Renal pelvis (tissue), 1 donor: ENCODE measurements at regions not wholly inside any gene's neighbourhood (a gene's known extent, or its start where the extent isn't known, plus 50 kb on each side); places are given as distances from the start of the nearest gene placed in this dataset.

ENCODE experiments used
- DNase-seq: peaks from one replicate; pipeline ENCODE4 v3.0.0-alpha.2; 2013

DNA sequence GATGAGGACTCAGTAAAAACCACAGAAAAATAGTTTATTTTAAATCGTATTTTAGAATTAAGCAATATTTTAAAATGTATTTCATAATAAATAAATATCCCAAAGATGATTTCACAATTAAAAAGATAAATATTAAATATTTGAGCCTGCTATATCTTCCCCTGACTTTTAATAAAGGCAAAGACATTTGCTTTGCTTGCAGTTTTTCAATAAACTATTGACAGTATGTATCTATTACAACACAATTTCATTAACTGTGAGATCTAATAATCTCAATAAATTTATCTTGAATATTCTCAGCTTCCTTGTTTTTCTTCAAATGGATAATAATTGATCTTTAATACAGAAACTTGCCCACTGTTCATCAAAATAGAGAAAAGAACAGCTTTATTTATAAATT, 186.2 kb upstream of the TARS1 start:
- DNase-seq: no peak

DNA sequence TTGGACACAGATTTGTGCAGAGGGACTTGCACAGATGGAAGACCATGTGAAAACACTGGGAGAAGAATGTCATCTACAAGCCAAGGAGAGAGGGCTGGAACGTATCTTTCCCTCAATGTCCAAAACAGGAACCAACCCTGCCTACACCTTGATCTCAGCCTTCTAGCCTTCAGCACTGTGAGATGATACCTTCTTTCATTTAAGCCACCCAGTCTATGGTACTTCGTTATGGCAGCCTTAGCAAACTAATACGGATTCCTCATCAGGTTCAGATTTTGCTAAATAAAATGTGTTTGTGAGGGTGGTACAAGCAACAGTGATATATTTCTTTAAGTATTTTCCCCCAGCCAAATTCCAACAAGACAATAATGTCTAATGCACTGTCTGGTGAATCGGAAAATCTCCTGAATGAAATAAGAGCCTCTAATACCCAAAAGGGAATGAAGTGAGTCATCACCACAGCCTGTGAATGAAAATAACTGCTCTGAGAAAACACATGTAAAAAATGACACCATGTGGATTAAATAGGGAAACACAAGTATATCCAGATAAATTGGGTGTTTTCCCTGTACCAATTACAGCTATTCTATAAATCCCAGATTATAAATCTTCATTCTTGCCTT, 182.8 kb upstream of the TARS1 start:
- no peak for DNase-seq

DNA sequence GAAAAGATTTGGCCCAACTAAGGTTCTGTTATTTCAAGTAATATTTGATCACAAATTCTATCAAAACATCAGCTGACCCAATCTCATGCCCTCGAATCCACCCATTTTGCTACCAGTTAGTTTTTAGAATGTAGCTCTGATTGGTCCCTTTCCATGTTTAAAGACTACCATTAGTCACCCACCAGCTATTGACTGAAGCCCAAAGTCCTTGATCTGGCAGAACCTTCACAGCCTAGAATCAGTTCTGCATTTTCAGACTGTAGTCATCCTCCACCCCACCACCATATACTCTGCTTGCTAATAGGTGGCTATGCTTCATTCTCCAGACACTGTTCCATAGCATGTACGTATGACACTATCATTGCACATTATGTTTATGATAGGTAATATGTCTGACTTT, 182.2 kb upstream of the TARS1 start:
- DNase-seq: no peak

DNA sequence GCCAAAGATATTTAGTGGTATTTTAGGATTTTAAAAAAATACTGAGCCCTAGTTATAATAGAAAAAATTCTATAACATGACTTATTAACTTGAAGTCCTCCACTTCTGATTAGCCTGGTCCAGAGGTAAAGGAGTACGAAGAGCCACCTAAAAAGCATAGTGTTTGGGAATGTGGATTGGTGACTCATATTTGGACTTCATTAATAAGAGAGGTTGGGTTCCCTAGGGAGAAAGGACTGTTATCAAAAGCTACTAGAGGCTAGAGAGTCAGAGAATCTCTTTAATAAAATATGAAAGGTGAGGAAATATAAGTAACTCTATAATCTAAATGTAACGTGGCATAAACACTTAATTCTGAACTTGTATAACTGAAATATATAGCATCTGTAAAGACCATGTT, 180.7 kb upstream of the TARS1 start:
- no peak for DNase-seq

DNA sequence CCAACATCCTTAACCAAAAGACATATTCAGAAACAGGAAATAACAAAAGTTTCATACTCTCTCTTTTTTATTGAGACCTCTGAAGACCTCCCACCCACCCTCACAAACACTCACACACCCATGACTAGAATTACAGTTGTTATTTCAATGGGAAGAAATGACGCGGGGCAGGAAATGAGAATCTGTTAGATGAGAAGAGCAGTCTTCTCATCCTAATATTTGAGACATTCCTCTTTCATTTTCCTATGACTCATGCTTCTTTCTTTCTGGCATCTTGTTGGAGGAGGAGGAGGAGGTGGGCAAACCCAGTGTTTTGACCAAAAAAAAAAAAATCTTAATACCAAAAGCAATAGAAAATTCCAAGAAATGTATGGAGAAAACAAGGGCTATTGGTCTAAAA, 179.5 kb upstream of the TARS1 start:
- no peak for DNase-seq

DNA sequence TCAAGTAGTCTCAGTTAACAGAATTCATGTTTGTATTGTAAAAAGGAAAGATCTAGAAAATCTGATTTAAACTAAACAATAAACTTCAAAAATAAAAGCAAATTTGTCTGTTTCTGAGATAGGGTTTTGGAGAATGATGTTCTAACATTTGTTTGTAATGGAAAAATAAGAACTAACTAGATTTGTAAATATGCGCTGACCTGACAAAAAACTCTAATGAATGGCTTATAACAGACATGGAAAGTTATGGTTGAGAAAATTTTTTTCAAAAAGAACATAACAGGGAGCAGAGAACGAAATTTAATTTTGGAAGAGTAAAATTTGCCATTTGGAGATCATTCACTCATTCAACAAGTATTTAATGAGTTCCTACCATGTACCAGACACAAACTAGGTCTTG, 179.0 kb upstream of the TARS1 start:
- no peak for DNase-seq

DNA sequence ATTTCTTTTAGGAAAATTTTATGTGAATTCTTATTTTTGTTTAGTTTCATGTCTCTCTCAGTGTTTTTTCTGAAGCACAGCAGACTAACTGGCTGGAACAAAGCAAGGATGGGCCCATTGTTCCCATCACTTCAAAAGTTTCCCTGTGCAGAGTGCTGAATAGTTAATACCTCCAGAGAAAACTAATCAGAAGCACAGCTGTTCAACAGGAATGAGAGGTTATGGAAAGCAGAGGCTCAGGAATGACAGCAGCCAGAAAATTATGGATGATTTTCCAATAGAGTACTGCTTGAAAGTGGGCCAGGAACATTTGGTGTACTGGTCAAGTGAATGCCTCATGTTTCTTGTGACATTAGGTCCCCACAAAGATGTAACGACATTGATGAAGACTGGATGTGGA, 173.0 kb upstream of the TARS1 start:
- no peak for DNase-seq

DNA sequence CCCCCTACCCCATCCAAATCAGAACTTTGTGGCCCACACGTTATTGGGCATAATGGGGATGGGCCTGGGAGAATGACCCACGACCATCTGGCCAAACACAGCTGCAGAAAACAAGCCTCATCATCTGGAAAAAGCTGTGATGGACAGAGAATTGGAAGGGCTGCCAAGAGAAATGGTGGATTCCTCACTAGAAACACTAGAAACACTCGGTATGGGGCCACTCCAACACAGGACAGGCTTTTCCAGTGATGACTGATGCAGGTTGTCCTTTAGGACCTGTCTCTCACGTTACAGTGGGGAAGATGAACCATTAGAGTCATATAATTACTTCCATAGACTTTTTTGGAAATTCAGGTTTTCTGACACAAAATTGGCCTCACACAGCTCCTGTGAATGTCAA, 172.4 kb upstream of the TARS1 start:
- DNase-seq: no peak

DNA sequence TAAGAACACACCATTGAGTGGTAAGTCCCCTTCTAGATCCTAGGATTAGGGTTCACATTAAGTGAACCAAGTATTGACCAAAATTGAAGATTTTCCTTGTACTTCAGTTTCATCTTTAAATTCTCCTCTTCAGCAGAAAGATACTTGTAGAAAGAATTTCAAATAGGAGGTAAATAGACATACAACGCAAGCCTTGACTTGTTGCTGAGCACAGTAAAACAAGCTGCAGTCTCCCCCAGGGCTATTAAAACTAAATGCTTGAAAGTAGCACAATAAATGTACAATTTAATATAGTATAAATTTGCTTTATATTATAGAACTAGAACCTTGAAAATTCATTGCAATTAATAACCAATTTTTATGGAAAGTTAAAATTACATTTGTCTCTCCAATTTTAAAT, 170.1 kb upstream of the TARS1 start:
- DNase-seq: no peak

DNA sequence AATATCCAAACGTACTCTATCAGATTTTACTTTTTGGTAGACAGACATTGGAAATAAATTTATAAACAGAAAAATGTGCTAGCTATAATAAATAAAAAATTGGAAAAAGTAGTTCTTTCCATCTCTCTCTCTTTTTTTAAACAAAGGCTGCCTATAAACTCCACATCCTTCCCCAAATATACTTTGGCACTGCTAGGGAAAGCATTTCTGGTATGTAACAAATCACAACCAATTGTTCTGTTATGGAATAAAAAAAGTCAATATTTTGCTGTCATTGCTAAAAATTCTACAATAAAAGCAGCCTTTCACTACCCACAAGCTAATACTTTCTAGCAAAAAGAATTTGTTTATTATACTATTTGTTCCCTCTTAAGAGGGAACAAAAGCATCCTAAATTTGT, 169.2 kb upstream of the TARS1 start:
- no peak for DNase-seq

DNA sequence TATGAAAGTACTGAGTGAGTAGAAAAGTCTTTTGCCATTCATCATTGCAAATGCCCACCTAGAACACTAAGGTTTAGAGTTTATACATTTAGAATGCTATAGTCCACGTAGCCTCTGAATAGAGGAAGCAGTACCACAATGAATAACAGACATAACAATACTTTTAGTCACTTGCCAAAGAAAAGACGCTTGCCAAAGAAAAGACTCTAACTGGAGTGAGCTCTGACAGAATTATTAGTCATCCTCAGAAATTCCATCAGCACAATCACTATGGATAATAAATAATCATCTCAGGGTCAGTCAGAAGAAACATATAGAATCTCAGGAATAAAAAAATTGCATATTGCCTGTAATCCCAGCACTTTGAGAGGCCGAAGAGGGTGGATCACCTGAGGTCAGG, 168.5 kb upstream of the TARS1 start:
- no peak for DNase-seq

DNA sequence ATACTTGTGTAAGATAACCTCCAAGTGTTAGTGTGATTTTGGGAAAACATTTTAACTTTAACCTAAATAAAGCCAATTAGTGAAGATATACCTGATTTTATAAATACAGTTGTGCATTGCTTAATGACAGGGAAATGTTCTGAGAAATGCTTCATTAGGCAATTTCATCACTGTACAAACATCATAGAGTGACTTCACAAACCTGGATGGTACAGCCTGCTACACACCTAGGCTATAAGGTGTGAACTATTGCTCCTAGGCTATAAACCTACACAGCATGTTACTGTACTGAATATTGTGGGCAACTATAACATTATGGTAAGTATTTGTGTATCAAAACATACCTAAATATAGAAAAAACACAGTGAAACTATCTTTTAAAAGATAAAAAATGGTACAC, 166.8 kb upstream of the TARS1 start:
- DNase-seq: no peak

DNA sequence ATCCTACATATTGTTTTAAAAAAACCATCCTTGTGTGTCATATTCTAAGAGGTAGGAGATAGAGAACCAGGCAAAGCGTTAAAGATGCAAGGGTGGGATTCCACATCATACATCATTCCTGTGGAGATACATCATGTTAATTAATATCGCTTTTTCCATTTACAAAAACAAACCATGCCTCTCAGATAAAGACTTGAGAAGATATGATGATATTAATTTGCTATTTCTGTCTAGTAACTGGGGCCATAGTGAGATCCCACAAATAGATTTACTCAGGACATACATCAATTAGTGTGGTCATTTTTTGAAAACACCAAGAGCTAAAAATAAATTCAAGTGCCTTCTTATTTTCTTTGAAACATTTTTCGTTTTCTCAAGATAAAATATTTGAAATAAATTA, 165.4 kb upstream of the TARS1 start:
- no peak for DNase-seq

DNA sequence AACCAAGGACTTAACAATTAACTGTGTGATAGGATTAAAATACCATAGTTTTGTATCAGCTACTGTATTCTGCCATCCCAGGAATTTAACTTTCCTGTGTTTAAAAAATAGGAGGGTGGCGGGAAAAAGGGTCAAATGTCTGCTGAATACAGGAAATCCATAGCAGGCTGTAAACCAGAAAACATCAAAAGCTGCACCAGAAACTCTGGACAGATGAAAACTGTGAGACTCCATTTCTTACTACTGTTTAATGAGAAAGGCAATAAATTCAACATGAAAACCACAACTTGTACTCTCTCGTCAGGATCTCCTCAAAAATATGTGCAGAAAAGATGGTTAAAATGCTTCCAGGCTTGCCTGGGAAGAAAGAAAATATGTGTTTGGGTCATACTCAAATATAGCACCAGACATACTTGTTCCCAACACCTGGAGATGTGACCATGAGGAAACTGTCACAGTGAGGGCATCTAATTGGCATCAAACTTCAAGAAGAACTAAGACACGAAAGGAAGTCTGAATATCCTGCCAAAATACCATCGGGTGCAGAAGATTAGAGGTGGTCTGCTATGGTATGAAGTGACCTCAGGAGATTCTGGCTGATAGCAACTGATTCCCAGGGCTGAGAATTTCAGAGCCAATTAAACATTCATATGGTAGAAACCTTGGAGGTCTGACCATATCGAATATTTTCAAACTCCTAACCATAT, 164.7 kb upstream of the TARS1 start:
- no peak for DNase-seq

DNA sequence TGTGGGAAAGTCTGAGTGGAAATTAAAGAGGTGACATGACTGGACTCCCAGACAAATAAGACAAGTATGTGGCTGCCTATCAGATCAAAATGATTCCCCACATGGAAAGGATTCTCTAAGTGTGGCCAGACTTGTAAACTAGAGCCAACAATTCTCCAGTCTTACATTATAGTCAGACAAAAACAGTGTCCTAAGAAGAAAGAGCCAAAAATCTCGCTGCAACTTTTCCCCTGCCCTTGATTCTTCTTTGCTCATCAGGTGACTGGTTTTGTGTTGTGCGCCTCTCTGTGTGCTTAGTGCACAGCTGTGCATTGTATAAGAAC, 164.2 kb upstream of the TARS1 start:
- DNase-seq: no peak

DNA sequence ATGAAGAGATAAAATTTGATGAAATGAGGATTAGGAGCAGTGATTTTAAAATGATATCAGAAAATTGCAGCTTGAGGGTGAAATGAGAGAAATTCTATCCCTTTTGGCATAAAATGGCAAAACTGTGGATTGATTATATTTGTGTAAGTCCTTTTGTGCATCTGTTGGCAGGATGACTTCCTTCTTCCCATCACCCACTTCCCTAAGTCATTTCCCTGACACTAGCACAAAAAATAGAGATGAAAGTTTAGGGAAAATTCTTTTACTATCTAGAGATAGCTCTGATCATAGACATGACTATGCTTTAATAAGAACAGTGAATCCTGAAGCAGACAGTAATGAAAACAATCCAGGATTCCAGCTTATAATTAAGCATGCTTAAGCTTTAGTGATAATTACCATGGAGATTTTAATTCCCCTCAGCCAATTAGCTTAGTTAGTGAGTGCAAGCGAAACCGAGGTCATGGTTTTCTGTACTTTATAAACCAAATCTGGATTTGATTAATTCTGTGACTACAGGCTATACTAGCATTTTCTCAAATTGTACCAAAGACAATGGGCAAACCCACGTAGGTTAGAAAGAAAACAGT, 163.6 kb upstream of the TARS1 start:
- no peak for DNase-seq

DNA sequence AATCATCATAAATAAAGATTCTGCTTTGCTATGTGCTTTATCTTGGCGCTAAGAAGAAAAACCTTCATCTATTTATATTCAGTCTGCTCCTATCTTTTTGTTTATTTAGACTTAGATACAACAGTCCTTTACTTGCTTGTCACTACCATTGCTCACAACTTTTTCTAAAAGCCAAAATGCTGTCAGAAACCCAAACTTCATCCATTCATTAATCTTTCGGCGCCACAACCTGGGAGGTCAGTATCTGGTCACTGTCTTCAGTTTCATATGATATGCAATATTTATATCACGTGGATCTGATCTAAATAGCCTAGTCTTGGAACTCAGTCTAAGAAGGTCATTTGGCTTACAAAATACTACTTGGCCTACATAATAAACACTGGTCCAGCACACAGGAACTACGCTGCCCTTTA, 159.3 kb upstream of the TARS1 start:
- no peak for DNase-seq

DNA sequence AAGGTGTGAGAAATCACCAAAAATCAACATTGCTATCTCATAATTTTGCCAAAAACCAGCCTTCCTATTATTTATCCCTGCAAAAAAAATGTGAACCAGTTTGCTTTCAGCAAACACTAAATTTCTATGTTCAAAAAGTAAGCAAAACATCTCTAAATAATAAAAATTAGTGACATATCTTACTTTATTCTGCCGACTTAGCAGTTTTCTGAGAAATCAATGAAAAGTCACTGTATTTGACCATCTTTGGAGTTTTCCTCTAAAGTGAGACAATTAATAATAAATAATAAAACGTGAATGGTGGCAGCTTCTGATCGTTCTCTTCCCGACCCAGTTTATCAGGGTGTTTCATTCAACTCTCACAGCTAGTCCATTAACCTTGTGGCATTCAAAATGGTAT, 158.6 kb upstream of the TARS1 start:
- no peak for DNase-seq

DNA sequence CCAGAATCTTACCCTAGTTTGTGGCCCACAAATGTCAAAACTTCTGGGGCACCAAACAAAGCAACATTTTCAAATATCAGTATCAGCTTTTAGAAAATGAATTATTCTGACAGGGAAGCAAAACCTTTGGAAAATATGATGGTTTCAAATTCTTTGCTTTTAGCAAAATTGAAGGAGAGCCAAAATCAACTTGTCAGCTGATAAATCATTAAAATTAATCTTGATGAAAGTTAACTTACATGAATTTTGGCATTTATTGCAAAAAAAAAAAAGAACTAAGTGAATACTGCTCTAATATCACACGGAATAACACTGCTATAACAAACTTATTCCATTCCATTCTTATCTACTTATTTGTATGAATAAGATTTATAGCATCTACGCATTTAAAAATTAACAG, 158.1 kb upstream of the TARS1 start:
- DNase-seq: no peak

DNA sequence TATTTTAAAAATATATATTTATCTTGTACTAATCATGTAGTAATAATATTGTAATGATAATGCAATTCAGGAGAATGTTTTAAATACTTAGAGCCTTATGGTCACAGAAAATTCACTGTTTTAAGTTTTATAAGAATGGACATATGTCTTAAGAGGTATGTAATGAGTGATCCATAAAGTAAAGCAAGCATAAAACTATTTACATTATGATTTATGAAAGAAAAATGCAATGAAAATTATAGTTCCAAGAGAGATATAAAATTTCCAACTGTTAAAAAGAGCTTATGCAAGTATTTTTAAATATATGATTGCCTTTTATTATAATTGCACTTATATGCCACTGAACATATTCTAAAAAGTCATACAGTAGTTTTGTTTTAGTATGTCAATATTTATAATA, 157.5 kb upstream of the TARS1 start:
- no peak for DNase-seq

DNA sequence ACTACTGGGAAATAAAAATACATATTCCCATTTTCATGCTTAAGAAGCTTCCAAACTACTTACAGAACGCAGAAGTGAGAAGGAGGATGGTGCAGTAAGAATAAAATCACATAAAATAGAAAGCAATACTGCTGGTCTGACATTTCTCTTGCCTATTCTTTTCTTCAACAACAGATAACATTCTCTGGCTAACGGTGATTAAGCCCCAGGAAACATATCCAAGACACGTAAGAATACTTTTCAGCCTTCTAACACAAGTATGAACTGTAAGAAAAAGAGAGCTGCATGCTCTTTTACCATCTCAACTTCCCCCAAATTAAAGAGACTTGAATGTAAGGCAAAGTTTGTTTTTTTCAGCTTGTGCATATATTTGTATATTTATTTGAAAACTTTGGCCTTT, 156.1 kb upstream of the TARS1 start:
- DNase-seq: no peak

DNA sequence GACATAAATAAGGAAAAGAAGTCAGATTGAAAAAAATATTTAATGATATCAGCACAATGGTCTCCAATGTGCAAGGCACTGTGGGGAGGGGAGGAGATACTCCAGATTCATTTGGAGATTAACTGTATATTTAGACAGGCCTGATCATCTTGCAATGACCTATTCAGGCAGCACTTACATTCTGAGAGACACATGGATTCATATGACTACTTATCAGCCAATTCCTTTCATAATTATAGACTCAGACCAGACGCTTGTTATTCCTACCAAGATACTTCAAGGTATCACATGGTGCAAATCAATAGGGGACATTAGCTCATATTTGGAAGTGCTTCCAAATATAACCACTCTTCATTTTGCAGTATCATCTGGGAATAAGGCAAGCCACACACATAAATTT, 153.5 kb upstream of the TARS1 start:
- no peak for DNase-seq

DNA sequence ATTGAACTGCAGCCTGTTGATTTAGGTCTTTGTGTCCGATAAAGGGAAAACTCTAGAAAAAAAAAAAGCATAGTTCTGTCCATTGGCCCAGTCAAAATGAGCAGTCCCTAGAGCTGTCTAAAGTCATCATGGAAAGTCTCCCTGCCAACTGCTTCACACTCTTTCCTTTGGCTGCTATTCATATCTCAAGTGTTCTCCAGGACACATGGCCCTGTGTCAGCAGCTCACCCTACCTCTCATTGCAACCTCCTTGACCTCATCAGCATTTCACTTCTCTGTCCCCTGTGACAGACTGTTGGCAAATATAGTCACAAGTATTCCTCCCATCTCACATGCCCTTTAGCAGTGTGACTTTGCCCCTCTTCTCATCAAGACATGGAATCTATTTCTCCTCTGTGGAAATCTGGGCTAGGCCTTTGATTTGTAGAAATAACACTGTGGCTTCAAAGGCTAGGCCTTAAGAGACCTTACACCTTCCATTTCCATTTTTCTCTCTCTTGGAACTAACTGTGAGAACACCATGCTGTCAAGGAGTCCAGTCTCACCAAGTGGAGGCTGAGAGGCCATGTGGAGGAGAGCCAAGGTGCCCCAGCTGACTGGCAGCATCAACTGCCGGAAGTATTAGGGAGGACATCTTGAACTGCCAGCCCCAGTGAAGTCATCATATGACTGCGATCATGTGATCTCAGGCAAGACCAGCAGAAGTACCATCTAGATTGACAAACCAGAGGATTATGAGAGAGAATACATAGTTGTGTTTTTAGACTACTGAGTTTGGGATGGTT, 149.4 kb upstream of the TARS1 start:
- no peak for DNase-seq
